Posterior cingulate gyrus (tissue), 11 donors: ENCODE measurements at regions not wholly inside any gene's neighbourhood (a gene's known extent, or its start where the extent isn't known, plus 50 kb on each side); places are given as distances from the start of the nearest gene placed in this dataset.
"Not testable (repeated sequence)": the region's sequence is repeated elsewhere in the genome, so short reads cannot be mapped to it uniquely, and the experiment has no call there.

ENCODE experiments used
- DNase-seq, 10 donors: peaks; one replicate each; pipeline versions ENCODE4 v3.0.0 to v3.0.0-alpha.2; 2020 to 2021; ENCODE audit warnings: mixed read lengths in 3 of 10
- intact Hi-C: fragments of 100-400 bp; cut with DNase I; formaldehyde crosslinking; loops from one replicate; pipeline ENCODE4 v1.15.1; 2023

DNA sequence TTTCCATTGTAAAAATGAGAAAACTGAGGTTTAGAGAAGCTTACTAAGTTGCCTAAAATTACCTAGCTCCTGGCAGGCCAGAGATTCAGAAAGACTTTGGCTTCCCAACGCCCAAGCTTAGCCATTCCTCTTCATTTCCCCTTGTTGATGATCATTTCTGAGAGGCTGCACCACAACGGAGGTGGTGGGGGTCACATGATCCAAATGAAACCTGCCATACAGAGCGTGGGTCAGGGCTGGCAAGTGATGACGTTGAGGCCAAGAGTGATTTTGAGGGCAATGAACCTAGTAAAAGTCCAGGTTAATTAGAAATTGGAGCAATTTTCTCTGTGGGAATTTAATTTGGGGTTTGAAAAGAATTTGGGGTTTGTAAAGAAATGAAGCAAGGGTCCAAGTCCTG, 109.9 kb downstream of the TMEM182 start:
- peak in 1 of 10 donors; percentile 60 for DNase-seq
- intact Hi-C loops = loop anchor here (2.0 kb wide), 1 partner anchor 31 kb away; no protein-coding TSS in a partner anchor

DNA sequence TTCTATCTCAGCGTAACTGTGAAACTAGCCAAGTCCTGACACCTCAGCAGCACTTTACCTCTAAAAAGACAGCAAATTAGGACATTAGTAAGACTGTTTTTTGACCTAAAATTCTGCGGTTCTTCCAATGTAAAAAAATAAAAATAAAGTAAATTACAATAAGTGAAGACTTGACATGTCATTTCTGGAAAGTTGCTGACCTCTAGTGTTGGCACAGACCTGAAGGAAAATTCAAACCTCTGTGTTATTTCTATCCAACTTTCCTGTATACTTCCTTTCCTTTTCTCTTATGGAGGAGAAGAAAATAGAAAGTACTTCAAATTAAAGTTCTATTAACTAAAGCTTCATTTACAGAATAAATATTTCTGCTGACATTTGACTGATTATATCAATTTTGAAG, 110.6 kb downstream of the TMEM182 start:
- no peak for DNase-seq
- intact Hi-C loops = loop anchor here (2.0 kb wide), 1 partner anchor 32 kb away; no protein-coding TSS in a partner anchor

GRCh38 chr2:102879513-102879912, 117.7 kb downstream of the TMEM182 start:
- intact Hi-C loops = not testable (repeated sequence)
- peak in 1 of 10 donors; percentile 61 for DNase-seq

- DNase-seq = no peak
- intact Hi-C loops = no loop called here
Observed at GRCh38 chr2:102880731-102881130, 118.9 kb downstream of the TMEM182 start.

DNA sequence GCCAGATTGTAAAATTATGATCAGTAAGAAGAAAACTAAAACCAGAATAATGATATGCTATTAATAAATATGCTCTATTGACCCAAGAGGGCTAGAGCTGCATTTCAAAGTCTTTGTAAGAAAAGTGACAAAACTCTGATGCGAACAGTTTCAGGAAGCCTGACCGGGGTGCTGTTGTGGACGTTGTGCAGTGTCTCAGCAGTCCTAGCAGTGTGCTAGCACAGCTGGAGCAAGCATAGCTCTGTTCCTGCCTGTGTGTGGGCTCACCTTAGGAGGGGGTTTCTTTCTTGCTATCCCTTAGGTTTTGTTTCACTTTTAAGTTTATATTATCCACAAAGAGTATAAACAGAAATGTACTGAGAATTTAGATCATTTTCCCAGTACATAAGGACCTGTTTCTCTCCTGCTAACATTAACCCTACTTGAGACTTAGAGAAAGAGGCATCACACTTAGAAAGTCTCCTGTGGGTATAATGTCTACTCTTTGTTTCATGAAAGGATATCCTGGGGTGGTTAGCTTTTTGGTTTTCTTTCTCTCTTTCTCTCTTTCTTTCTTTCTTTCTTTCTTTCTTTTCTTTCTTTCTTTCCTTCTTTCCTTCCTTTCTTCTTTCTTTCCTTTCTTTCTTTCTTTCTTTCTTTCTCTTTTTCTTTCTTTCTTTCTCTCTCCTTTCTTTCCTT, 124.5 kb downstream of the TMEM182 start:
- no peak for DNase-seq
- intact Hi-C loops = no loop called here

DNA sequence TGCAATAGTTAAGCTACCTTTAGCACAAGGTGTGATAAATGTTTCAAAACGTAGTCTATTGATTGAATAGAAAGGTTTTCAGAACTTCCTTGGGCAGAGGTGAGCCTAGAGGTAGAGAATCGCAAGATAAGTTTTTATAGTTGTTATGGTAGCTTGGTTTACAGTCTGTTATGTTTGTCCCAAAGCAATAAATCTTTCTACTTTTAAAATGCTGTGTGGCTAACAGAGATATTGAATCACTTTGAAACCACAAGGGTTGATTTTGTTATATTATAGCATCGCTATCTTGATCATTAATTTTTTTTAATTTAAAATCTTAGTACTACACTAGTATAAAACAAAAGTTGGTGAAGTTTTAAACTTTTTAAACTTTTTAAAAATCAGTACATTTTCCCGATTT, 126.7 kb downstream of the TMEM182 start:
- intact Hi-C loops = no loop called here
- no peak for DNase-seq

- intact Hi-C loops = no loop called here
- no peak for DNase-seq
Observed at GRCh38 chr2:102891296-102891695, 129.5 kb downstream of the TMEM182 start.

GRCh38 chr2:102892698-102893310, 131.0 kb downstream of the TMEM182 start:
- no peak for DNase-seq
- intact Hi-C loops = no loop called here

GRCh38 chr2:102893870-102894269, 132.0 kb downstream of the TMEM182 start:
- no peak for DNase-seq
- intact Hi-C loops = no loop called here

DNA sequence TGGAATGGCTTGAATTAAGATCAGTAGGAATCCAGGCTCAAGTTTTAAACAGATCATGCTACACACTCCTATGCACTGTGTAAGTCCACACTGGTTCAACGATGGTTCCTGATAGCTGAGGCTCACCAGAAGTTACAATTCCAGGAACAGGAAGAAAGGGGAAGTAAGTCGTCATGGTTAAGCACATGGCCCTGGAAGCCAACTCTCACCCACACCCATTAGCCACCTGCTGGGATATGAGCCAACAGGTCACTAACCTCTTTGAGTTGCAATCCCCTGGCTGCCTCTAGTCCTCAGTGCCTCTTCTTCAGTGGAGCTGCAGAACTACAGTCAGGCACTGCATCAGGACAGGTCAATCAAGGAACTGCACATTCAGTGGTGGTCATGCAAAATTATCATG, 133.5 kb downstream of the TMEM182 start:
- intact Hi-C loops = no loop called here
- no peak for DNase-seq

GRCh38 chr2:102909240-102909639, 147.4 kb downstream of the TMEM182 start:
- intact Hi-C loops, DNase-seq: not testable (repeated sequence)

GRCh38 chr2:102910724-102911123, 148.9 kb downstream of the TMEM182 start:
- intact Hi-C loops = no loop called here
- DNase-seq = no peak

GRCh38 chr2:102915128-102915527, 153.3 kb downstream of the TMEM182 start:
- intact Hi-C loops = no loop called here
- no peak for DNase-seq

DNA sequence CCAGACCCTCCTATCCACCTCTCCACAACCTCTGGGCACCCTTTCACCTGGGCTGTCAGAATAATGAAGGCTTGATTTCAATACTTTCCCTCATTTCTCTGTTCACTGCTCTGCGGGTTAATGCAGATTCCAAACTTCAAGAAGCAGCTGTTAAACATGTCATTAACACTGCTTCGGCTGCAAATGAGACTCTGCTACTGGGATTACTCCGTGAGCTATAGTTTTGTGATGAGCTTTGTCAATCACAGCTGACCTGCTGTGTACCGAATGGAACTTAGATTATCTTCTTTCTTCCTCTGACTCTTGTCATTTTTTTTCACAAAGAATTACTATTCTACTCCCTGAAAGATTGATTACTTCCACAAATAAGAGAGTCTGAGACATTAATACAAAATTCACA, 160.5 kb downstream of the TMEM182 start:
- intact Hi-C loops = no loop called here
- DNase-seq = no peak

DNA sequence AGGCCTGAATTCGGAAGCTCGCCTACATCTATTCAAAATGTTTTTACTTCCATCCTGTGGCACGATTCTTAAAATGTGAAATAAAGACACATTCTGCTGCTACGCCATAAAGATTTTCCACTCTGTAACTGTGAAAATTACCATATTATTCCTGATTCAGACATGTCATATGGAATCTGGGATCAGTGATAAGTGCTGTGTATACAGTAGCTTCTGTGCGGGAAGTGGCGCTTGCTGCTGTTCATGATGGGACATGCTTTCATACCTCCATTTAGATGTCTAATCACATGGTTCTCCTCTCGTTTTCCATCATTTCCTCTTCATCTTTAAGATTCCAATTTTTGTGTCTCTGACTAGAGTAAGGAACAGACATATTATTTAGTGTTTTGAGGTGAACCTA, 163.2 kb downstream of the TMEM182 start:
- no peak for DNase-seq
- intact Hi-C loops = no loop called here

- intact Hi-C loops = no loop called here
- no peak for DNase-seq
Observed at GRCh38 chr2:102927854-102928267, 166.0 kb downstream of the TMEM182 start.

- no peak for DNase-seq
- intact Hi-C loops = no loop called here
Observed at GRCh38 chr2:102929721-102930120, 167.9 kb downstream of the TMEM182 start.

DNA sequence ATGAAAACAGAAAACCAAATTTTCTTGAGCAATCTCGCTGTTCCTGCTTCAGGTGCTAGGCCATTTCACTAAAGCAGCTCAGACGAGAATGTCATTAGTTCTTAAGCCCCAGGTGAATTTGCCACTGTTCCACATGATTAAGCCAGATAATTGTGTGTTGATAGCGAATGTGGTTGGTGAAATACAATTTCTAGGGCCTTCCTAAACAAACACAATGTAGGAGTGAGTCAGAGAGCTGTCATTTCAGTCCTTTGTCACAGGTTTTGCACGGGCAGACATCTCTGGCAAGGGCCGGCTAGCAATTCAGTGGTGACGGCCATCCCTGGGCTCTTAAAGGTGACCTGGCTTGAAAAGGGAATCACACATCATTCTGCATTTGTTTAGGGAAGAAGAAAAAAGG, 170.7 kb downstream of the TMEM182 start:
- intact Hi-C loops = no loop called here
- no peak for DNase-seq

DNA sequence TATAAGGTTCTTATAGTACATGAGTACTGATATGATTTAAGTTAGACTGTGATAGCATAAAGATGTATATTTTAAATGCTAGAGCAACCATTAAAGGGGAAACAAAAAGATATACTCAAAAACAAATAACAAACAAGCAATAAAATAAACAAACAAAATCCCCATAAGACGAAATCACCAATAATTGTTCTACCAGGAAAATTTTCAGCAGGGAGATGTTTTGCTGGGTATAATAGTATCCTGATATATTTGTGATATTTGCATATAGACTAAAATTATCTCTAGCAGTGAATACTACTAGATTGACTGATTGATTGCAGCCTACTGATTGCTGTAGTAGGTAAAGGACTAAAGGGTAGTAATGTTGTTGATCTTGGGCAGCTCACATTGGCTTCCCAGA, 177.4 kb downstream of the TMEM182 start:
- DNase-seq = no peak
- intact Hi-C loops = no loop called here

DNA sequence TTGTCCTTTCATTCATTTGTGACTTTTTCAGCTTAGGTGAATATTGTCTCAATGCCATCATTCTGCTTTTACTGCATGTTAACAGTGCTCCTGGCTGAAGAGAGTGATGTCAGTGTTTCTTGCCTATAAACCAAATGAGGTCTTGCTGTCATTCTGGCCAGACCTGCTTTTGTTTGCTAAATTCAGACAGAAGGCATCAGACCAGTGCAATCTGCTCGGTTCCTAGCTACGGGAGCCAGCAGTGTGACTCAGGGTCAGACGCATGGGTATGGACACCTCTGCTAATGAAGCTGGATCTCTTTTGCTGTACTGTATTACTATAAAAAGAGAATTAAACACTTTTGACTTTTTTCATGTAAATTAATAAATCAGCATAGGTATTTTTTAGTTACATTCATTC, 178.9 kb downstream of the TMEM182 start:
- intact Hi-C loops = no loop called here
- no peak for DNase-seq

DNA sequence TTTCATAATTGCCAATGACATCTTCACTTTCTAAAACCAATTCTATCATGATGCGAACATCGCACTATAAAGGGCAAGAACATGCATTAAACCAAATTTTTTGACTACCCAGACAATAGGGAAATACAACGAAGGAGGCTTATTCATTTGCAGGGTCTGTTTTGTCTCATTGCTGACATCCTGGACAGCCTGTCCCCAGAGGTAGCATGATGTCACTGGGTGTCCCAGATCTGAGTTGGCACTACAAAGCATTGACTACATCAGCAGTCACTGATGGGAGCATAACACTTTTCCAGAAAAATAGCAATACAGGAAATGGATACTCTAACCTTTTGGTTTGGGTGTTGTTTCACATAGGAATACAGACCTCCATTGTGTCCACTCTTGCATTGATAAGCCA, 180.3 kb downstream of the TMEM182 start:
- intact Hi-C loops = no loop called here
- no peak for DNase-seq

GRCh38 chr2:102943251-102943650, 181.4 kb downstream of the TMEM182 start:
- intact Hi-C loops = no loop called here
- no peak for DNase-seq
